ENCODE measurements at regions not wholly inside any gene's neighbourhood (a gene's known extent, or its start where the extent isn't known, plus 50 kb on each side); places are given as distances from the start of the nearest gene placed in this dataset.

DNA sequence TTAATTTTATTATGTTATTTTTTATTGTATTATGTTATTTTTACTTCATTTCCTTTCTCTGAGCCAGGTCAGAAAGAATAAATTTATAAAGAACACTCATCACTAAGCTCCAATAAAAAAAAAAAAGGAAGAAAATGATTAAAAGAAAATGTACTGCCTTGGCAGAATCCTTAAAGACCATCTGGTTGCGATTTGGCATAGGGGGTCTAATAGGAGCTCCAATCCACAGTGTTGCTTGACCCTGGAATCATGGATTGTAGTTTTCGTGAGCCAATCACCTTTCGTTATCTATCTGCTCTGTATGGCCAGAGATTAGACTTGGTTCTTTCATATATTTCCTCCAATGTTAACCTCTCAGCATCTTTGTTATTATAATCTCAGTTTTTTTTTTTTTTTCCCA, 421.8 kb upstream of the MCTP2 start (continued):
- TF ChIP-seq, protein P1, sequence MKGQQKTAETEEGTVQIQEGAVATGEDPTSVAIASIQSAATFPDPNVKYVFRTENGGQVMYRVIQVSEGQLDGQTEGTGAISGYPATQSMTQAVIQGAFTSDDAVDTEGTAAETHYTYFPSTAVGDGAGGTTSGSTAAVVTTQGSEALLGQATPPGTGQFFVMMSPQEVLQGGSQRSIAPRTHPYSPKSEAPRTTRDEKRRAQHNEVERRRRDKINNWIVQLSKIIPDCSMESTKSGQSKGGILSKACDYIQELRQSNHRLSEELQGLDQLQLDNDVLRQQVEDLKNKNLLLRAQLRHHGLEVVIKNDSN (IDR thresholded peaks at IDR 0.05; ENCODE audit: borderline replicate concordance, extremely low read length, insufficient read depth, low read depth, low read length), result no peak
- TF ChIP-seq RELA (IDR thresholded peaks at IDR 0.05; ENCODE audit: borderline replicate concordance, partially characterized antibody) (no peak), SMAD1 (IDR thresholded peaks at IDR 0.05; ENCODE audit: low read depth, partially characterized antibody) (no peak), PML (IDR thresholded peaks at IDR 0.05; ENCODE audit: low read length) (no peak), CHD4 (IDR thresholded peaks at IDR 0.05) (no peak), NFIC (IDR thresholded peaks at IDR 0.05; ENCODE audit: low read depth, low read length) (no peak), TCF12 (IDR thresholded peaks at IDR 0.05; ENCODE audit: low read depth, low read length) (no peak), ZBTB40 (IDR thresholded peaks at IDR 0.05; ENCODE audit: borderline replicate concordance) (no peak)

Data from GM12878 (cell line).